Upper lobe of left lung (tissue), 4 donors: ENCODE measurements at regions not wholly inside any gene's neighbourhood (a gene's known extent, or its start where the extent isn't known, plus 50 kb on each side); places are given as distances from the start of the nearest gene placed in this dataset.

Experiments used
- CTCF ChIP-seq, 6 experiments: fragments of 450-650 bp in 4 of 6; fragments of 200-600 bp in 2 of 6; sonication (generic) in 2 of 6; IDR thresholded peaks; one replicate each; pipeline ENCODE4 v1.5.1; 2016 to 2019; ENCODE audit warnings: antibody characterized with exemption in 6 of 6
- POLR2A ChIP-seq, 4 donors: fragments of 450-650 bp; IDR thresholded peaks; one replicate each; pipeline ENCODE4 v1.5.1; 2016 to 2017; ENCODE audit warnings: antibody characterized with exemption in 4 of 4, mild to moderate bottlenecking in 2 of 4
- POLR2AphosphoS5 ChIP-seq, 2 donors: sonication (generic); formaldehyde crosslinking; IDR thresholded peaks; one replicate each; pipeline ENCODE4 v1.5.1; 2017; ENCODE audit warnings: antibody characterized with exemption in 2 of 2

- no peak for TF ChIP-seq CTCF (IDR thresholded peaks at IDR 0.05)
- TF ChIP-seq POLR2AphosphoS5 (IDR thresholded peaks at IDR 0.05): no peak
- no peak for TF ChIP-seq POLR2A (IDR thresholded peaks at IDR 0.05)
These were observed 122.6 kb upstream of the UGP2 start for GRCh38 chr2:63719052-63719451.
